ENCODE measurements at regions not wholly inside any gene's neighbourhood (a gene's known extent, or its start where the extent isn't known, plus 50 kb on each side); places are given as distances from the start of the nearest gene placed in this dataset.

DNA sequence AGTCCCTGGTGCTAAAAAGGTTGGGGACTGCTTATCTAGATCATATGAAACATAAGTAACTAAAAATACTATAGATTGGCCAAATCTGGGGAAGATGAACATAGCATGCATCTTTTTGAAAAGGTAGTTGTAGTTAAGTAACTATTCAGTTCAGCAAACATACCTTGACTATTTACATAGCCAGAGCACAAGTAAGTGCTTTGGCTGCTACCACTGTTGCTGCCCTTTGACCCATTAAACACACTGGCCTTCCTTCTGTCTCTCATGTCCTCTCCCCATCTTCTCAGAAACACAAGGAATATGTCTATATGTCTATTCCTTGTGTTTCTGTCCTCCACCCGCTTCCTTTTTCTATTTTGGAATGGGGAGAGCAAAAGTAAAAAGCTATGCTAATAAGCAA lies 87.9 kb upstream of the SPRY1 start:
- DNase-seq (ENCODE audit: low read depth): no peak

DNA sequence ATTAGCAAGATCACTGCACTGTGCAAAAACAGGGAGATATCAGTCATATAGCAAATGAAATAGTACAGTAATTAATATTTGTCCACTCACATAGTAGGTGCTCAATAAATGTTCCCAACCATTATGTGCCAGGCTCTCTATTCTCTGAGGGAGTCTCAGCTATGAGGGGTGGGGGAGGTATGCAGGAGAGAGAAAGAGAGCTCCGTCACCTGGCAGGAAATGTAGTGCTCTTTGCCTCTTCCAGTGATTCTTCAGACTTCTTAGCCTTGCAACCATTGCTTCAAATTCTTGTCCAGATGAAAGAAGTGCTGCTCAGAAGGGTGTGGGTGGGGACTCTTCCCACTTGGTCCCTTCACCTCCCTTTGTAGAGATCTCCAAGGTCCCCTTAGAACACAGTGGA lies 84.5 kb upstream of the SPRY1 start:
- DNase-seq (ENCODE audit: low read depth): no peak

DNA sequence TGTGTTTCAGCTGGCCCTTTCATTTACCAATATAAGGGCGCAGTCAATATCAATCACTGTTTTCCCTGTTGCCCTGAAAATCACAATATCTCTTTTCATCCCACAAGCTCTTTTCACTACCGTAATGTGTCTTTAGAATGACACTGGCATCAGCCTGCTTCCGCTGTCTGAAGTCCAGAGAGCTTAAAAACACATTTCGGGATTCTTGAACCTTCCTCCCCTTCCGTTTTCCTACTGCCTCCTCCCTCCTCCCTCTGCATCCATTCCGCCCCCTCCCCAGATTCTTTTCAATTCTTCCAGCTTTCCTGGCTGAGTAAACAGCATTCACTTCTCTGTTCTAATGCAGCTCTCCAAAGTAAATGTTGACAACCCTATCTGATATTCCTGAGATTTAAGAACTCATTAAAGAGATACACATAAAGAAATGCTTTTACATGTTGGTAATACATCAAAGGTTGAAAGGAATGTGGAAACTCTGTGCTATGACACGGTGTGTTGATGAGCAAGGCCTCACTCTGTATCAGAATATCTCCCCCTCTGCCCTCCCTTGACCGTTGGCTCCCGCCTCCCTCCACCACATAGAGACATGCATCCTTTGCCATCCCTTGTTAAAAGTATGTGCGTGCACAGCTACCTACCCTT lies 83.5 kb upstream of the SPRY1 start:
- no peak for DNase-seq (ENCODE audit: low read depth)

DNA sequence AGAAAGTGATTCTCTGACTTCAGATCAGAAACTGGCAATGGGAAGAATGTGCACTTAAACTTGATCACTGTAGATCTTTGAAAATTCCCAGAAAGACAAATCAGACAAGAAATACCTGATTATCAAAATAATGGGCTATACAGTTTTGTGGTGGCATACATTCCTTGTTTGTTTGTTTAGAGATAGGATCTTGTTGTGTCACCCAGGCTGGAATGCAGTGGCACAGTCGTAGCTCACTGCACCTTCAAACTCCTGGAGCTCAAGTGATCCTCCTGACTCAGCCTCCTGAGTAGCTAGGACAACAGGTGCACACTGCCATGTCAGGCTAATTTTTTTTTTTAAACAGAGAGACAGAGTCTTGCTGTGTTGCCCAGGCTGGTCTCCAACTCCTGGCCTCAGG lies 81.0 kb upstream of the SPRY1 start:
- no peak for DNase-seq (ENCODE audit: low read depth)

DNA sequence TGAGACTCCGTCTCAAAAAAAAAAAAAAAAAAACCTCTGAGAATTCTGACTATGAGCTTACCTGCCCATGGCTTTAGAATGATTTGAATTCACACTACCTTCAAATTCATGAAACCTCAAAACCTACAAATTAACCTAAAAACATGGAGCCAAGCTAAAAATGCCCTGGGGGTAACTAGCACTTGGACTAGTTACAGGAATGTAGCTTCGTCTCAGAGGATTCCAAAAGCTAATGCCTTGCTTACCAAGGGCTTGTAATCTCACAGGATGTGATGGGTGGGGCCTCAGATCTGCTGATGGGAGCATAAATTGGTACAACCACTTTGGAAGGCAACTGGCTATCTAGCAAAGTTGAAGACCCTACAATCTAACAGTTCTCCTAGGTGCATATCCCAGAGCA lies 79.4 kb upstream of the SPRY1 start:
- DNase-seq (ENCODE audit: low read depth): no peak

DNA sequence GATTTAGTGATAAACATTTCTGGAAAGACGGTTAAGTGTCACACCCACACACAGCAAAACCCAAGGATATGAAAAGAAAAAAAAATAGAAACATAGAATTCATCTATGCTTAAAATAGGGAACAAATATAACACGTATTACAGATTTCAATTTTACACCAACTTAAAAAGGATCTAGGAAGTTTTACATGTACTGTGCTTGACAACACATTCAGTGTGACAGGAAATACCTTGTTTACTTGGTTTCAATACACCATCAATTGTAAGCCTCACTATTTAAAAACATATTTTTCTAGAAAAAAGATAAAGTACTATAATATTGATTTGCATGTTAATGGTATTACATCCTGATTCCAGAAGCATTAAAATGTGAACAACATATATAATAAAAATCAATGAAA lies 77.0 kb upstream of the SPRY1 start:
- no peak for DNase-seq (ENCODE audit: low read depth)

DNA sequence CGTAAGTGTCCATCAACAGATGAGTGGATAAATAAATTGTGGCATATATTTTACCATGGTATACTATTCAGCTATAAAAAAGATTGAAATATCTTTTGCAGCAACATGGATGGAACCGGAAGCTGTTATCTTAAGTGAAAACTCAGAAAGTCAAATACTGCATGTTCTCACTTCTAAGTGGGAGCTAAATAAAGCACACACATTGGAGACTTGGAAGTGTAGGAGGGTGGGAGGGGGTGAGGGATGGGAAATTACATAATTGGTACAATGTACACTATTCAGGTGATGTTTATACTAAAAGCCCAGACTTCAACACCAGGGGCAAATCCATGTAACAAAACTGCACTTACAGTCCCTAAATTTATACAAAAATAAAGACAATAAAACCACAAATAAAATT lies 72.6 kb upstream of the SPRY1 start:
- DNase-seq (ENCODE audit: low read depth): no peak

DNA sequence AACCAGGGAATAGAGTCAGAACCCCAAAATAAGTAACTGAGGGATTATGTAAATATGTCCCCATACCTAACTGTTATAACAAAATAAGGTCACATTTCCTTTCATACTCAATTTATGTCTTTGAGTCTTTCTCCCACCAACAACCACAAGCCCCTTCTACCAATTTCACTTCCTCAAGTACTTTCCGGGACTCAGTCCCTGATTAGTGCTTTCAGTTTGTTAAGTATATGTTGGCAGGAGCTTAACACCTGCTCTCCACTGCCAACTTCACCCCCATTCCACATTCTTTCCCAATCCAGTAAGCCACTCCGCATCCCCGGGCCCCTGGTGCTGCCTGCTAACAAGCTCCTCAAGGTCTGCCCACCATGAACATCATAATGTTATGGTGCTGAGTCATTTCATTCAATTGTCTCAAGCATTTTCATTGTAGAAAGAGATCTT lies 71.3 kb upstream of the SPRY1 start:
- peak; percentile 33 for DNase-seq (ENCODE audit: low read depth)

DNA sequence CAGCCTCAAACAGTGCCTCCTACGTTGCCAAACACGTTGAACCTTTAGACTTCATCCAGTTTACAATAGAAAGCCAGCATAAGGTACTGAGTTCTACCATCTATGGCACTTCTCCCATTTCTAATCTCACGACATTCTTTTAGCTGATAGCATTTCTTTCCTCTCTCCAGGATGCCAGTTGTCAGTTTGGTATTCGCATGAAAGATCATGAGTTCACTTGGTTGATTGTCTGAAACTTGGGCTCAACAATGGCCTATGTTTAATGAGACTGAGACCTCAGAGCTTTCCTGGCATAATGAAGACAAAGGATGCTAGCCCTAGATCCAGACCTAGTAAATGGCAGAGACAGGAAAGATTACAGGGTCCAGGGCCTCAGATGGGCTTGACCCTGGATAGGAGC lies 69.2 kb upstream of the SPRY1 start:
- DNase-seq (ENCODE audit: low read depth): no peak

DNA sequence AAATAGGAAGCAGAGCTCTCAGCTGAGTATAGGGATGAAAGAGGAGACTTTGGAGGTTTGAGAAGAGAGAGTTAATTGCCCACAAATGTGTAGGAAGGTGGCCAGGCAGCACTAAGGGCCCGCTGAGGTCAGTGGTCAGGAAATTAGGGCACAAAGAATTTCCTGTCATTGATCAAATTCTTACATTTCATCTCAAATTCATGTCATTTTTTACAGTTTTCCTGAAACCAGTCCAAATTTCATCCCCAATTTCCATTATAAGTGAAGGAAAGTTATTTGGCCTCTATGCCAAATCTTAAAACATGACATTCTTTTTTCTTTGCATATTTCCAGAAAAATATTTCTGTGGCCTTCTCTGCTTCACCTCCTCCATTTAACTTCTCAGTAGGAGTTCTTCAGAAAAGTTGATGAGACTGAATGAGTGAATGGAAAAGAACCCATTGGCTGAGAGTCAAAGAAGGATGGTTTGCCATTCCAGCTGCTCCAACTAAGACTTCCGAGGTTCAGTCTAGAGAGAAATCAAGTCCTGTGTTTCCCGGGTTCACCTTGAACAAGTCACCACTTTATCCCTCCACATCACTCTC lies 68.7 kb upstream of the SPRY1 start:
- no peak for DNase-seq (ENCODE audit: low read depth)

DNA sequence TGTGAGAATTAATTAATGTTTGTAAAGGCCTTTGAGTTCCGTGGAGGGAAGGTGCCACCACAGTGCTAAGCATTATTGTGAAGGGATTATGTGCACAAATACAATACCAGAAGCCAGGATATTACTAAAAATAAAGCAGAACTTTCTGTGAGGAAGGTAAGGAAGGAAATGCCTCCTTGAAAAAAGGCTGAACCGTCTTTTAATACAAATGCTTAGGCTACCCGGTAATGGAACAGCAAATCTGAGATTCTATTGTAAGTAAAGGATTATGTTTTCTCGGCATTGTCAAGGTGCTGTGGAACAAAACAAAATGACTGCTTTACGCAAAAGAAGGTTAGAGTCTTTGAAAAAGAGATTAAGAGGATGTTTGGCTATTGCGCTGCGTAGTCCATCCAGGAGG lies 57.9 kb upstream of the SPRY1 start:
- DNase-seq (ENCODE audit: low read depth): no peak

DNA sequence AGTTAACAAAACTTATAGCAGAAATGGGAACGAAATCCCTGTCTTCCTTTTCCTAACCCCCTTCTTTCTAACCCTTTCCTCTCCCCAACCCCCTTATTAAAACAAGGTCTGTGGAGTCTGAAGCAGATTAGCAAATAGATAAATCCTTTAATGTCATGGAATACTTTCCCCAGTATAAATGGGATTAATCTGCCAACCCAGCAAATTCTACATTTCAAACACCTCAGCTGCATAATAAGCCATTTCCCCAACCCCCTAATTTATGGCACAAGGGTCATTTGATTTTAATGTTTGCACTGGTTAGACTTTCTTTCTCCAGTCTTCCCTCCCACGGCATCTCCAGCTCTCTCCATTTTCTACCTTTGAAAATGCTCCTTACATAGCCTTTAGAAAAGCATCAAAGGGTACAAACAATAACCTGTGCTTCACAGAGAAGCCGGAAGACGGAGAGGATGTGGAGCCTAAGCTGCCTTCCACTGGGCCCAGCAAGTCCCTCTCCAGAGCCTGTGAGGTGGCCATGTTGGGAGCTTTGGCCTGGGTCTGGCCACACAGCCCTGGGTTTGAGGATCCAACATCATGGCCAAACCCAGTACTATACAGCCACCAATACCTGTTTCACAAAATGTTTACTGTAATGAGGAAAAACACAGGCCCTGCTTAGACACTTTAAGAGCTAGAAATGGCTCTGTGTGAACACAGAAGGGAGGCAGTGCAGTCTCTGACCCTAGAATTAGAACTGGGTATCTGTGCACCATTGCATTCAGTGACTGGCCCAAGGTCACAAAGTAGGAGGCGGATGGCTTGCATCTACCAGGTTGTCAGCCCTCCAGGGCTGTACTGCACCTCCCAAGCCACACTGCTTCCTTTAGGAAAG lies 56.9 kb upstream of the SPRY1 start:
- DNase-seq (ENCODE audit: low read depth): no peak

DNA sequence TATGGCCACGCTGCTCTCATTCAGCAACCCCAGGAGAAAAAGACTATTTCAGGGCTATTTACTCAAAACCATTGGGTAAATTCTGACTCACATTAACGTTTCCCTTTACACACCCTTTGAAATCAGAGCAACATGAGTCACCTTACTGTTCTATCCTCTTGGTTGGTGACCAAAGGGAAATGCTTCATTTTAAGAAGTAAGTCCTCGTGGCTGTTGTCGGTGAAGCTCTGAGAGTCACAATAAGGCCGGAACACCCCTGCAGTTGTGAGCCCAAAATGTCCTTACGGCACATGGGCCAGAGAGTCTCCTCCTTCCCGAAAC lies 56.3 kb upstream of the SPRY1 start:
- DNase-seq (ENCODE audit: low read depth): peak; percentile 66

DNA sequence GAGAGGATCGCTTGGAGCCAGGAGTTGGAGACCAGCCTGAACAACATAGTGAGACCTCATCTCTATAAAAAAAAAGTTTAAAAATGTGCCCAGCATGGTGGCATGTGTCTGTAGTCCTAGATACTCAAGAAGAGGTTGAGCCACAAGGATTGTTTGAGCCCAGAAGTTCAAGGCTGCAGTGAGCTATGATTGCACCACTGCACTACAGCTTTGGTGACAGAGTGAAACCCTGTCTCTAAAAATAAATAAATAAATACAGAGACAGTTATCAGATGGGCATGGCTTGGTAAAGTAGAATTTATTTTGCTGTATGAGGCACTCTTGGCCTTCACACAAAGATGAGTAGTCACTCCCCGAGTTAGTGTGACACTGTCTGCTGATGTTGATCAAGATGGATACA lies 54.1 kb upstream of the SPRY1 start:
- no peak for DNase-seq (ENCODE audit: low read depth)

DNA sequence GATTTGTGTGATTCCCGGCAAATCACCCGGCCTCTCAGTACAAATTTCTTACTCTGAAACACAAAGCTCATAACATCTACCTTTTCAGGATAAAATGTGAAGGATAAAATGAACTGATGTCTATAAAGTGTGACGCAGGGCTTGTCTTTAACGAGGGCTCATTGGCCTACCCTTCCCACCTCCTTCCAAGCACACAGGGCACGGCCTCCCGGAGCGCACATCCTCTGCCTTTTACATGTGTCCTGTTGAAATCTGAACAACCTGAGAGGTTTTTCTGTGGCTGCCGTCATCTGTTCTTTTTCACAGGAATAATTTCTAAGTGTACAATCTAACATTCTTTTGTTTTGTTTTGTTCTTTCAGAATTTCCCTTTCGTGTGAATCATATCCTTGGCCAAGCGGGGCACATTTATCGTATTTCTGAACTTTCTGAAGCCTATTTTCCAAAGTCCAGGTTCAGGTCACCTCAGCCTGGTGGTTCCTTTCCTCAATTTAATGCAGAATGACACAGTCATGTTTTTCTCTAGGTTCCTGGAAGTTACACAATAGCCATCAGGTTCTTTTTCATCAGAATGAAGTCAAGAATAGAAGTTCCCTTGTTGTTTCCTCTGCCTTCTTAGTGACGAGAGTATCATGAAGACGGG lies 53.1 kb upstream of the SPRY1 start:
- no peak for DNase-seq (ENCODE audit: low read depth)

DNA sequence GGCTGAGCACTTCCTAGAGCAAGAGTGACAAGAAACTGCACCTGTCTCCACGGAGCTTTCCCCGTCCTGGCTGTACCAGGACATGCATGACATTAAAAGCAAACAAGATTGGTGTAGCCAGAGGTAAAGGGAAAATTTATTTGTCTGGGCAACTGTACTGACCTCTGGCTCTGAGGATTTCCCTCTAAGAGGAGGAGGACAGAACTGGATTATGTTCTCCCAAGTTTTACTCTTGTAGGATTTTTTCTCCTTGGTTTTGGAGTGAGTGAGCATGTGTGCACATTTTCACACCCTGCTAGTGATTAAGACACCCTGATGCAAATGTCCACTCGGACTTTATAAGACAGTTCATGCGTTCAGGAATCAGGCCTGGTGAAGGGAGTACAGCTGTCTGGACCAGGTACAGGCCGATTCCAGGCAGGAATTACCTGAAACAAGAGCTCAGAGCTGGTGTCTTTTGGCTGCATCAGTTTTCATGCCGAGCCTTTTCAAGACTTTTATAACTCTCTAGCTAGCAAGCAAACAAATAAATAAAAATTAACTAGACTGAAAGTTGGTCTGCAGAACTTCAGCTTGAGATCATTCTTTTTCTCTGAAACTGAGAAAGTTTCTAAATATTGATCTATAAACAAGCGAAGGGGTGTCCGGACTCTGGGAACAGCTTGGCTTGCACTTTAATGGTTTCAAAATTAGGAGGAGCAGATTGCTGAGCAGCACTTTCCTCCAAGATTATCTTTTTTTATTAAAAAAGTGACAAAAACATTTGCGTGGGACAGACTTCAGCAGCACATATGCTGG lies 51.3 kb upstream of the SPRY1 start:
- DNase-seq (ENCODE audit: low read depth): no peak

DNA sequence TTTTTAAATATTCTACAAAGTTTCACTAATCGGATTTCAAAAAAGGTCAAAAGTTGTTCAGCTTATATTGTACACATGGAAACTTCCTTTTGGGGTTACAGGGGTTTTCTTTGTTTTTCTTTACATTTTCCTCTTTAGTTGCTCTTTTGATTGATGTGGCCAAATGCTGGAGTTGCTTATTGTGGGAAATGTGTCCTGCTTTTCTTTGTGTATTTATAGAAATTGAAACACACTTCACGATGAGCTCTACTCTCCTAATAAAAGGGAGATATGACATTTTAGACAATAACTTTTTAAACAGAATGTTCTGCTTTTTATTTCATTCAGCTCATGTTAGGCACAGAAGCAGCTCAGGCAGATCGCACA lies 50.7 kb upstream of the SPRY1 start:
- peak; percentile 58 for DNase-seq (ENCODE audit: low read depth)

DNA sequence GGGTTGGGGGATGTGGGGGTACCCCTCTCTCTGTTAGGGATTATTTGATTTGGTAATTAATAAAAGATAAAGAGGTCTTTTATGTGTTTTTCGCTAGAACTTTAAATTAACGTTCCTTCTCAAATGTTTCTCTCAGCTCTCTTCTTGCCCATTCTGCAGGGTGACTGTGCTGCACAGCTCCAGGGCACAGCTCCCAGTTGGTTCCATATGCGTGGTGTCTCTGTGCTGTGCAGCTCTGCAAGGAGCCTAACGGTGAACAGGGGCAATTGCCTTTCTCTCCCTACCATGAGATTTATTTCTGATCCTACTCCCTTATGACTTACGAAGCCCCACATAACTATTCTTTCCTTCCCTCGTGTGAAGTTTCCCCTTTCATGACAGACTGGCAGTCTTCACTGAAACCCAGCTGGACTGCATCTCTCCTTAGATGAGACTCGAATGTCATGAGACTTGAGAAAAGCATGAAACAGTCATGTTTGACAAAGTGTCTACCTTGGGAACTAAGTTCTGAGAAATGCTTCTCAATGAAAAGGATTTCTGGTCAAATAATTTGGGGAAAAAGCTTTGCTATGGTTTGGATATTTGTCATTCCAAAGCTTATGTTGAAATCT lies 50.2 kb upstream of the SPRY1 start:
- DNase-seq (ENCODE audit: low read depth): no peak
